CD14-positive monocyte (primary cell): ENCODE measurements at regions not wholly inside any gene's neighbourhood (a gene's known extent, or its start where the extent isn't known, plus 50 kb on each side); places are given as distances from the start of the nearest gene placed in this dataset.

Experiments
- DNase-seq, 3 donors: peaks; one replicate each; pipeline ENCODE4 v3.0.0-alpha.2; 2011 to 2022
- H2AFZ ChIP-seq: 2 replicates; pipeline ENCODE4 v1.6.0; 2012; ENCODE audit warnings: mild to moderate bottlenecking, low read depth, low read length, inconsistent platforms; ENCODE audit not compliant: insufficient read depth, poor library complexity, severe bottlenecking
- H3K27ac ChIP-seq, 2 donors: 1 replicate in 1 of 2; 2 replicates in 1 of 2; pipeline ENCODE4 v1.5.1; 2012 to 2013; ENCODE audit warnings: low read length in 2 of 2, control low read depth in 1 of 2, inconsistent platforms in 1 of 2, low read depth in 1 of 2, mild to moderate bottlenecking in 1 of 2
- H3K27me3 ChIP-seq, 2 donors: one replicate each; pipeline versions ENCODE4 v1.6.0 to v1.6.1; 2011 to 2013; ENCODE audit warnings: low read length in 2 of 2; ENCODE audit not compliant: control insufficient read depth in 2 of 2, insufficient read depth in 2 of 2
- H3K36me3 ChIP-seq, 2 donors: replicated peaks in 1 of 2; 1 replicate in 1 of 2; 2 replicates in 1 of 2; pipeline versions ENCODE4 v1.5.1 to v1.6.1; 2012 to 2013; ENCODE audit warnings: low read length in 2 of 2, control low read depth in 1 of 2, inconsistent platforms in 1 of 2, mild to moderate bottlenecking in 1 of 2; ENCODE audit not compliant: insufficient read depth in 2 of 2, control insufficient read depth in 1 of 2
- H3K4me1 ChIP-seq, 2 donors: 1 replicate in 1 of 2; 2 replicates in 1 of 2; pipeline versions ENCODE4 v1.5.1 to v1.6.1; 2012 to 2013; ENCODE audit warnings: low read length in 2 of 2, control low read depth in 1 of 2, inconsistent platforms in 1 of 2, mild to moderate bottlenecking in 1 of 2, moderate library complexity in 1 of 2; ENCODE audit not compliant: insufficient read depth in 2 of 2, control insufficient read depth in 1 of 2
- H3K4me2 ChIP-seq: replicated peaks from 2 replicates; pipeline ENCODE3; 2012; ENCODE audit warnings: low read length, moderate library complexity, mild to moderate bottlenecking; ENCODE audit not compliant: poor library complexity, severe bottlenecking; ENCODE audit errors: extremely low read depth
- H3K4me3 ChIP-seq, 3 experiments: fragments of 200-600 bp in 1 of 3; sonication (generic) in 1 of 3; replicated peaks in 1 of 3; 1 replicate in 2 of 3; 2 replicates in 1 of 3; pipeline ENCODE4 v1.5.1; 2011 to 2013; ENCODE audit warnings: low read length in 3 of 3, mild to moderate bottlenecking in 3 of 3, control low read depth in 2 of 3, low read depth in 2 of 3, inconsistent platforms in 1 of 3, moderate library complexity in 1 of 3
- H3K79me2 ChIP-seq: 2 replicates; pipeline ENCODE4 v1.6.0; 2012; ENCODE audit warnings: mild to moderate bottlenecking, control low read depth, inconsistent platforms, low read length, moderate library complexity; ENCODE audit not compliant: insufficient read depth
- H3K9ac ChIP-seq: 2 replicates; pipeline ENCODE4 v1.6.0; 2017; ENCODE audit warnings: low read length, mild to moderate bottlenecking; ENCODE audit not compliant: insufficient read depth, poor library complexity, severe bottlenecking
- H3K9me3 ChIP-seq, 2 donors: replicated peaks in 1 of 2; 1 replicate in 1 of 2; 2 replicates in 1 of 2; pipeline versions ENCODE4 v1.5.1 to v1.6.1; 2012 to 2013; ENCODE audit warnings: low read length in 2 of 2, control low read depth in 1 of 2; ENCODE audit not compliant: control insufficient read depth in 1 of 2, insufficient read depth in 1 of 2
- H4K20me1 ChIP-seq: 2 replicates; pipeline ENCODE4 v1.6.0; 2012; ENCODE audit warnings: mild to moderate bottlenecking, low read length, control low read depth, moderate library complexity; ENCODE audit not compliant: insufficient read depth
- H3K27ac Mint-ChIP-seq, 7 donors: one replicate each; pipeline ENCODE4 v1.8.0; 2020; ENCODE audit warnings: mild to moderate bottlenecking in 7 of 7, mixed read lengths in 7 of 7, moderate library complexity in 6 of 7, inconsistent platforms in 2 of 7
- H3K27me3 Mint-ChIP-seq, 3 donors: one replicate each; pipeline ENCODE4 v1.8.0; 2021 to 2022; ENCODE audit warnings: low read depth in 3 of 3, mild to moderate bottlenecking in 3 of 3, mixed read lengths in 3 of 3, moderate library complexity in 3 of 3, inconsistent platforms in 1 of 3
- H3K36me3 Mint-ChIP-seq, 2 donors: one replicate each; pipeline ENCODE4 v1.8.0; 2020; ENCODE audit warnings: mixed read lengths in 2 of 2, inconsistent platforms in 1 of 2, mild to moderate bottlenecking in 1 of 2
- H3K4me1 Mint-ChIP-seq: one replicate; pipeline ENCODE4 v1.8.0; 2020; ENCODE audit warnings: mild to moderate bottlenecking, mixed read lengths
- H3K4me3 Mint-ChIP-seq, 2 donors: one replicate each; pipeline ENCODE4 v1.8.0; 2020; ENCODE audit warnings: mild to moderate bottlenecking in 2 of 2, mixed read lengths in 2 of 2, moderate library complexity in 1 of 2
- H3K9me3 Mint-ChIP-seq, 7 donors: one replicate each; pipeline ENCODE4 v1.8.0; 2020 to 2022; ENCODE audit warnings: mixed read lengths in 7 of 7, mild to moderate bottlenecking in 6 of 7, moderate library complexity in 6 of 7, inconsistent platforms in 2 of 7
- WGBS: methylation state at CpG from one replicate; pipeline ENCODE4 v1.1.5; 2013; ENCODE audit warnings: missing lambda C conversion rate; ENCODE audit not compliant: insufficient coverage; 5-methylcytosine and 5-hydroxymethylcytosine counted together
- intact Hi-C, 2 donors: fragments of 100-400 bp; cut with micrococcal nuclease; formaldehyde crosslinking; loops; one replicate each; pipeline versions ENCODE4 v1.15.0 to v1.15.1; 2023
- TF ChIP-seq, protein P1 (sequence below): fragments of 200-600 bp; IDR thresholded peaks from one replicate; pipeline ENCODE4 v1.8.0; 2022; ENCODE audit warnings: antibody characterized with exemption, mild to moderate bottlenecking

DNA sequence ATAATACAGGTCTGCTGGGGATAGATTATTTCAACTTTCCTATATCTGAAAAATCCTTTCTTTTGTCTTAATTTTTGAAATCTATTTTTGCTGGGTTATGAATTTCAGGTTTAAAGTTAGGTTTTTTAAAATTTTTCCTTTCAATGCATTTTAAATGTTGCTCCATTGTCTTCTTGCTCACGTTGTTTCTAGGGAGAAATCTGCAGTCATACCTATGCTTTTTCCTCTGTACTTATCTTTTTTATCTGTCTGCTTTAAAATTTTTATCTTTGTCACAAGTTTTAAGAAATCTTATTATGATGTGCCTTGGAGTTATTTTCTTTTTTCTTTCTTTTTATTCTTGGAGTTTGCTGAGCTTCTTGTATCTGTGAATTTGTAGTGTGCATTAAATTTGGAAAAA, 412.0 kb upstream of the KIF2A start:
- Histone ChIP-seq H2AFZ (no peak overlapping the region), H3K4me3 (no peak overlapping the region), H3K27me3 (no peaks in the 10 kb centered on the region), H3K79me2 (no peaks in the 10 kb centered on the region), H4K20me1 (no peaks in the 10 kb centered on the region), H3K4me1 (no peaks in the 10 kb centered on the region), H3K27ac (no peak overlapping the region), H3K9ac (no peak overlapping the region), H3K36me3 (no peaks in the 10 kb centered on the region), H3K4me2 (no peak overlapping the region), H3K9me3 (peaks cover 0 to 5% of the 10 kb centered on the region in 2 donors)
- Mint-ChIP-seq H3K36me3 (no peaks in the 10 kb centered on the region), H3K4me3 (no peak overlapping the region), H3K27me3 (no peaks in the 10 kb centered on the region), H3K9me3 (peaks cover 7 to 20% (median 9%) of the 10 kb centered on the region in 7 donors), H3K4me1 (no peaks in the 10 kb centered on the region), H3K27ac (no peak overlapping the region)
- TF ChIP-seq, protein P1, sequence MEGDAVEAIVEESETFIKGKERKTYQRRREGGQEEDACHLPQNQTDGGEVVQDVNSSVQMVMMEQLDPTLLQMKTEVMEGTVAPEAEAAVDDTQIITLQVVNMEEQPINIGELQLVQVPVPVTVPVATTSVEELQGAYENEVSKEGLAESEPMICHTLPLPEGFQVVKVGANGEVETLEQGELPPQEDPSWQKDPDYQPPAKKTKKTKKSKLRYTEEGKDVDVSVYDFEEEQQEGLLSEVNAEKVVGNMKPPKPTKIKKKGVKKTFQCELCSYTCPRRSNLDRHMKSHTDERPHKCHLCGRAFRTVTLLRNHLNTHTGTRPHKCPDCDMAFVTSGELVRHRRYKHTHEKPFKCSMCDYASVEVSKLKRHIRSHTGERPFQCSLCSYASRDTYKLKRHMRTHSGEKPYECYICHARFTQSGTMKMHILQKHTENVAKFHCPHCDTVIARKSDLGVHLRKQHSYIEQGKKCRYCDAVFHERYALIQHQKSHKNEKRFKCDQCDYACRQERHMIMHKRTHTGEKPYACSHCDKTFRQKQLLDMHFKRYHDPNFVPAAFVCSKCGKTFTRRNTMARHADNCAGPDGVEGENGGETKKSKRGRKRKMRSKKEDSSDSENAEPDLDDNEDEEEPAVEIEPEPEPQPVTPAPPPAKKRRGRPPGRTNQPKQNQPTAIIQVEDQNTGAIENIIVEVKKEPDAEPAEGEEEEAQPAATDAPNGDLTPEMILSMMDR, result no peak
- intact Hi-C loops, result no loop called here
- no CpG with 5 or more reads among the region's 1 CpG for WGBS
- no peak for DNase-seq

DNA sequence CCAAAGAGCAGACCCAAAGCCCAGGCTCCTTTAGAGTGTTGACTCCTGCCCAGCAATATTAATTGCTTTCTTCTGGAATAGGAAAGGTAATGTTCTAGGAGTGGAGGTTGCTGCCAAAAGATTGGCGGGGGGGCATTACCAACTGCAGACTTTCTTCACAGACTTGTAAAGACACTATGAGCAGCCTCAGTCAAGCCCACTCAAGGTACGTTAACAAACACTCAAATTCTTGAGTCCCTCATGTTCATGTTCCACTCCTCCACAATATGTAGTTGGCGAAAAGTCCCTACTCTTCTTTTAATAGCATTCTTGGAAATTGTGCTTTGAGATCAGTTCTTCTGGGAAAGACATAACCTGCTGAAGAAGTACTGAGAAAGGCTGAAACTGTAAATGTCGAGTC, 409.2 kb upstream of the KIF2A start:
- H2AFZ ChIP-seq, result no peak overlapping the region
- no peak overlapping the region for H3K27ac ChIP-seq
- H3K4me2 ChIP-seq, result no peak overlapping the region
- WGBS, result no CpG with 5 or more reads among the region's 4 CpGs
- H3K79me2 ChIP-seq, result no peaks in the 10 kb centered on the region
- no peak overlapping the region for H3K9ac ChIP-seq
- DNase-seq, result no peak
- Mint-ChIP-seq H3K36me3 (no peaks in the 10 kb centered on the region), H3K27ac (no peak overlapping the region), H3K4me3 (no peak overlapping the region), H3K9me3 (peaks cover 2 to 8% (median 6%) of the 10 kb centered on the region in 7 donors), H3K4me1 (no peaks in the 10 kb centered on the region), H3K27me3 (peaks cover 0 to 2% (median 0%) of the 10 kb centered on the region in 3 donors)
- TF ChIP-seq, protein P1, result no peak
- no peaks in the 10 kb centered on the region for H3K27me3 ChIP-seq
- H3K4me3 ChIP-seq, result no peak overlapping the region
- H4K20me1 ChIP-seq, result no peaks in the 10 kb centered on the region
- peaks cover 0 to 5% of the 10 kb centered on the region in 2 donors for H3K9me3 ChIP-seq
- intact Hi-C loops, result no loop called here
- H3K4me1 ChIP-seq, result no peaks in the 10 kb centered on the region
- no peaks in the 10 kb centered on the region for H3K36me3 ChIP-seq
